Endothelial cell of hepatic sinusoid (primary cell): ENCODE measurements at regions not wholly inside any gene's neighbourhood (a gene's known extent, or its start where the extent isn't known, plus 50 kb on each side); places are given as distances from the start of the nearest gene placed in this dataset.

Experiments used
- in situ Hi-C: cut with HindIII; loops from 2 replicates; pipeline ENCODE4 v1.10.0; 2017; ENCODE audit warnings: low sequenced_read_pairs

- in situ Hi-C loops = no loop called here
Observed at GRCh38 chr2:220916931-220917330, 655.2 kb downstream of the EPHA4 start.

- in situ Hi-C loops = no loop called here
Observed at GRCh38 chr2:220930271-220931076, 641.6 kb downstream of the EPHA4 start.

- in situ Hi-C loops = no loop called here
Observed at GRCh38 chr2:220931491-220931890, 640.6 kb downstream of the EPHA4 start.

GRCh38 chr2:220932041-220932440 is 640.1 kb downstream of the EPHA4 start:
- in situ Hi-C loops = no loop called here

- in situ Hi-C loops = no loop called here
Observed at GRCh38 chr2:220935789-220936321, 636.2 kb downstream of the EPHA4 start.

GRCh38 chr2:220936641-220937197 is 635.4 kb downstream of the EPHA4 start:
- in situ Hi-C loops = no loop called here

GRCh38 chr2:220937245-220937644 is 634.9 kb downstream of the EPHA4 start:
- in situ Hi-C loops = no loop called here

- in situ Hi-C loops = loop anchor here (10.0 kb wide), 1 partner anchor 74 kb away; no protein-coding TSS in a partner anchor
Observed at GRCh38 chr2:220940646-220941045, 631.5 kb downstream of the EPHA4 start.

GRCh38 chr2:220941683-220942082 is 630.4 kb downstream of the EPHA4 start:
- in situ Hi-C loops = loop anchor here (10.0 kb wide), 1 partner anchor 73 kb away; no protein-coding TSS in a partner anchor

GRCh38 chr2:220946552-220946951 is 625.6 kb downstream of the EPHA4 start:
- in situ Hi-C loops = loop anchor here (10.0 kb wide), 1 partner anchor 68 kb away; no protein-coding TSS in a partner anchor

- in situ Hi-C loops = loop anchor here (10.0 kb wide), 1 partner anchor 66 kb away; no protein-coding TSS in a partner anchor
Observed at GRCh38 chr2:220948579-220948978, 623.5 kb downstream of the EPHA4 start.

GRCh38 chr2:220949466-220949865 is 622.6 kb downstream of the EPHA4 start:
- in situ Hi-C loops = loop anchor here (10.0 kb wide), 1 partner anchor 65 kb away; no protein-coding TSS in a partner anchor

- in situ Hi-C loops = no loop called here
Observed at GRCh38 chr2:220955776-220956175, 616.3 kb downstream of the EPHA4 start.

GRCh38 chr2:220956429-220956828 is 615.7 kb downstream of the EPHA4 start:
- in situ Hi-C loops = no loop called here

- in situ Hi-C loops = no loop called here
Observed at GRCh38 chr2:220959391-220959802, 612.7 kb downstream of the EPHA4 start.

- in situ Hi-C loops = no loop called here
Observed at GRCh38 chr2:220961143-220961860, 610.8 kb downstream of the EPHA4 start.

GRCh38 chr2:220962556-220962955 is 609.5 kb downstream of the EPHA4 start:
- in situ Hi-C loops = no loop called here

GRCh38 chr2:220963076-220963475 is 609.0 kb downstream of the EPHA4 start:
- in situ Hi-C loops = no loop called here

- in situ Hi-C loops = no loop called here
Observed at GRCh38 chr2:220963930-220964329, 608.2 kb downstream of the EPHA4 start.

GRCh38 chr2:220966636-220967035 is 605.5 kb downstream of the EPHA4 start:
- in situ Hi-C loops = no loop called here

- in situ Hi-C loops = no loop called here
Observed at GRCh38 chr2:220969348-220969747, 602.8 kb downstream of the EPHA4 start.
